ENCODE measurements at regions not wholly inside any gene's neighbourhood (a gene's known extent, or its start where the extent isn't known, plus 50 kb on each side); places are given as distances from the start of the nearest gene placed in this dataset.

DNA sequence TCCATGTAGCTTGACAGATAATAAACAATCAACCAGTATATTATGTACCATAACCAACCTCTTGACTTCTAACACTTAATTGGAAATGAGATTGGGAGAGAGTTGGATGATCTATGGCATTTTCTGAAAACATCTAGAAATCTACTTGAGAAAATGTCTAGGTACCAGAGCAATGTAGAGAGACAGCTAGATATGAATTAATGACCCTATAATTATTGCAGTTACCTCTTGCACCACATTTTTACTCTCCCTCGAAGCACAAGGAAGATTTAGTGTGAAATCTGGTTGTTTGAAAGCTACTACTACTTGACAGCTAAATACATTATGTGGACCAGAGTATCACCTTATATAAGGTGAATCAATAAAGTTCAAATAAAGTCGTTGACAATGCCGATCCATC, 1534.4 kb upstream of the IGFBP7 start:
- BruUV-seq (replicated peaks) = no TSS peak
- no peaks in the 10 kb centered on the region for H3K4me1 ChIP-seq (ENCODE audit: insufficient read depth, low read length, poor library complexity, severe bottlenecking)
- CTCF ChIA-PET (ENCODE audit: unreplicated experiment) = no interaction called here
- no peak overlapping the region for H2AFZ ChIP-seq (ENCODE audit: low read length)
- H3K4me3 ChIP-seq (ENCODE audit: low read depth, low read length, poor library complexity, severe bottlenecking) = no peak overlapping the region
- H3K9me2 ChIP-seq (ENCODE audit: insufficient read depth, low read length) = no peaks in the 10 kb centered on the region
- H3K4me2 ChIP-seq (ENCODE audit: low read length) = no peak overlapping the region
- no peak for DNase-seq (ENCODE audit: low spot score)
- H3K27ac ChIP-seq (ENCODE audit: low read depth, low read length, poor library complexity, severe bottlenecking) = no peak overlapping the region
- no peaks in the 10 kb centered on the region for H4K20me1 ChIP-seq (ENCODE audit: insufficient read depth, low read length)
- H3K9me3 ChIP-seq (ENCODE audit: low read length) = no peaks in the 10 kb centered on the region
- TF ChIP-seq, protein P1, sequence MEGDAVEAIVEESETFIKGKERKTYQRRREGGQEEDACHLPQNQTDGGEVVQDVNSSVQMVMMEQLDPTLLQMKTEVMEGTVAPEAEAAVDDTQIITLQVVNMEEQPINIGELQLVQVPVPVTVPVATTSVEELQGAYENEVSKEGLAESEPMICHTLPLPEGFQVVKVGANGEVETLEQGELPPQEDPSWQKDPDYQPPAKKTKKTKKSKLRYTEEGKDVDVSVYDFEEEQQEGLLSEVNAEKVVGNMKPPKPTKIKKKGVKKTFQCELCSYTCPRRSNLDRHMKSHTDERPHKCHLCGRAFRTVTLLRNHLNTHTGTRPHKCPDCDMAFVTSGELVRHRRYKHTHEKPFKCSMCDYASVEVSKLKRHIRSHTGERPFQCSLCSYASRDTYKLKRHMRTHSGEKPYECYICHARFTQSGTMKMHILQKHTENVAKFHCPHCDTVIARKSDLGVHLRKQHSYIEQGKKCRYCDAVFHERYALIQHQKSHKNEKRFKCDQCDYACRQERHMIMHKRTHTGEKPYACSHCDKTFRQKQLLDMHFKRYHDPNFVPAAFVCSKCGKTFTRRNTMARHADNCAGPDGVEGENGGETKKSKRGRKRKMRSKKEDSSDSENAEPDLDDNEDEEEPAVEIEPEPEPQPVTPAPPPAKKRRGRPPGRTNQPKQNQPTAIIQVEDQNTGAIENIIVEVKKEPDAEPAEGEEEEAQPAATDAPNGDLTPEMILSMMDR (conservative IDR thresholded peaks at IDR 0.05; ENCODE audit: low read length) = no peak
- POLR2A ChIA-PET = no interaction called here
- H3K79me2 ChIP-seq (ENCODE audit: insufficient read depth, low read depth, low read length) = no peaks in the 10 kb centered on the region
- no peaks in the 10 kb centered on the region for H3K36me3 ChIP-seq (ENCODE audit: insufficient read depth, low read length)
- intact Hi-C loops (cut with micrococcal nuclease; ENCODE audit: unreplicated experiment) = no loop called here

DNA sequence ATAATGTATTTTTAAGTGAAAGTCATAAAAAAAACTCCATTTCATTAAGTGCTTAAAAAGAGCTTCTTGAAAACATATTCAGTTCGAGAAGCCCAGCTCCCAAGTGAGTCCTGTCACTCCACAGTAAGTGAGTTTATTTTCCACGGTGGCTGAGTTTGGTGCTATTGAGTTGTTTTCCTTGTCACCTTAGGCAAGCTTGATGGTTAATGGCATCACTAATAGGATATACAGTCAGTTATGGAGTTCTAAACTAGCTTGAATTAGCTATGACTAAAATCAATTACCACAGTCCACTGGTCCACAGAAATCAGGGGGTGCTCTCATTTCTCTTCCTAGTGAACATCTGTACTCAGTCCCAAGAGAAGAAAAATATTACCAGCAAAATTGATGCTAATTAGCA, 1526.2 kb upstream of the IGFBP7 start:
- H3K27ac ChIP-seq (ENCODE audit: low read depth, low read length, poor library complexity, severe bottlenecking) = no peak overlapping the region
- H3K4me2 ChIP-seq (ENCODE audit: low read length) = no peak overlapping the region
- H4K20me1 ChIP-seq (ENCODE audit: insufficient read depth, low read length) = no peaks in the 10 kb centered on the region
- no TSS peak for BruUV-seq (replicated peaks)
- H3K4me3 ChIP-seq (ENCODE audit: low read depth, low read length, poor library complexity, severe bottlenecking) = no peak overlapping the region
- POLR2A ChIA-PET = interaction anchor here (0.7 kb wide), 1 partner anchor 63 kb away, joined by 3 read pairs; no protein-coding TSS in a partner anchor
- H3K4me1 ChIP-seq (ENCODE audit: insufficient read depth, low read length, poor library complexity, severe bottlenecking) = no peaks in the 10 kb centered on the region
- no peaks in the 10 kb centered on the region for H3K9me2 ChIP-seq (ENCODE audit: insufficient read depth, low read length)
- no peaks in the 10 kb centered on the region for H3K36me3 ChIP-seq (ENCODE audit: insufficient read depth, low read length)
- no peak for DNase-seq (ENCODE audit: low spot score)
- no peaks in the 10 kb centered on the region for H3K79me2 ChIP-seq (ENCODE audit: insufficient read depth, low read depth, low read length)
- CTCF ChIA-PET (ENCODE audit: unreplicated experiment) = no interaction called here
- H2AFZ ChIP-seq (ENCODE audit: low read length) = no peak overlapping the region
- TF ChIP-seq EZH2phosphoT487 (IDR thresholded peaks at IDR 0.05; ENCODE audit: borderline replicate concordance, low read depth, low read length) = no peak
- TF ChIP-seq, protein P1 (conservative IDR thresholded peaks at IDR 0.05; ENCODE audit: low read length) = no peak
- no peaks in the 10 kb centered on the region for H3K9me3 ChIP-seq (ENCODE audit: low read length)
- intact Hi-C loops (cut with micrococcal nuclease; ENCODE audit: unreplicated experiment) = no loop called here

DNA sequence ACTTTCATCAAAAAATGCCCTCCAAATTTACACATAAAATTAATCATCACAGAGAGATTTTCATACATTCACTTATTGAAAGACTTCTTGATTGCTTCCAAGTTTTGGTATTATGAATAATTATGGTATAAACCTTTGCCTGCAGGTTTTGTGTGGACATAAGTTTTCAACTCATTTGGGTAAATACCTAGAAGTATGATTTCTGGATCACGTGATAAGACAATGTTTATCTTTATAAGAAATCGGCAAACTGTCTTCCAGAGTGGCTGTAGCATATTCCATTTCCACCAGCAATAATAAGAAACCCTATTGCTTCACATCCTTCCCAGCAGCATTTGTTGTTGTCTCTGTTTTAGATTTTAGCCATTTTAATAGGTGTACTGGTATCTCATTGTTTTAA, 1507.0 kb upstream of the IGFBP7 start:
- DNase-seq (ENCODE audit: low spot score) = no peak
- Histone ChIP-seq H3K4me3 (ENCODE audit: low read depth, low read length, poor library complexity, severe bottlenecking) (no peak overlapping the region), H3K27ac (ENCODE audit: low read depth, low read length, poor library complexity, severe bottlenecking) (no peak overlapping the region), H2AFZ (ENCODE audit: low read length) (no peak overlapping the region), H3K9me3 (ENCODE audit: low read length) (no peaks in the 10 kb centered on the region), H3K36me3 (ENCODE audit: insufficient read depth, low read length) (no peaks in the 10 kb centered on the region), H4K20me1 (ENCODE audit: insufficient read depth, low read length) (no peaks in the 10 kb centered on the region), H3K4me2 (ENCODE audit: low read length) (no peak overlapping the region), H3K79me2 (ENCODE audit: insufficient read depth, low read depth, low read length) (no peaks in the 10 kb centered on the region), H3K4me1 (ENCODE audit: insufficient read depth, low read length, poor library complexity, severe bottlenecking) (no peaks in the 10 kb centered on the region), H3K9me2 (ENCODE audit: insufficient read depth, low read length) (no peaks in the 10 kb centered on the region)
- TF ChIP-seq, protein P1 (conservative IDR thresholded peaks at IDR 0.05; ENCODE audit: low read length) = no peak
- TF ChIP-seq EZH2phosphoT487 (IDR thresholded peaks at IDR 0.05; ENCODE audit: borderline replicate concordance, low read depth, low read length) = no peak
- ChIA-PET CTCF (ENCODE audit: unreplicated experiment) (no interaction called here), POLR2A (no interaction called here)
- BruUV-seq (replicated peaks) = no TSS peak
- intact Hi-C loops (cut with micrococcal nuclease; ENCODE audit: unreplicated experiment) = no loop called here
